Activated CD8-positive, alpha-beta memory T cell treated with anti-CD3 and anti-CD28 coated beads for 4 hours (primary cell): ENCODE measurements at regions not wholly inside any gene's neighbourhood (a gene's known extent, or its start where the extent isn't known, plus 50 kb on each side); places are given as distances from the start of the nearest gene placed in this dataset.
"Not testable (repeated sequence)": the region's sequence is repeated elsewhere in the genome, so short reads cannot be mapped to it uniquely, and the experiment has no call there.

ENCODE experiments used
- DNase-seq, 2 donors: peaks; one replicate each; pipeline ENCODE4 v3.0.0-alpha.2; 2020; ENCODE audit warnings: low read depth in 2 of 2

DNA sequence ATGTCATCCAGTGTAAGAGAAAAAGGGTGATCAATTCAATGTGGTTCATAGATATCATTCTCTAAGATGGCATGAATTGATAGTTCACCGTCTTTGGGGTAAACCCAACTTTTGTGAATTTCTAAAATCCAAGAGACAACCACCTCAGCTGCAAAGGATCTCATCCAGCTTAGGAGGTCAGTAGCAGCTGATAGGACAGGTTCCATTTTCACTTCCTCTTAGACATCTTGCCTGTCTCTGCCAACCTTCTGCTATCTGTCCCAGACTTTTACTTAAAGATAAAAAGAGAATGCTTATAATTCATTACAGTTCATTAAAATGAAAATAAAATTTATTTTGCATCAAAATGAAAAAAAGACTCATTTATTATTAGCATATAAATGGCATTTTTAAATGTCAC is 468.2 kb downstream of the XYLT1 start:
- DNase-seq: no peak

DNA sequence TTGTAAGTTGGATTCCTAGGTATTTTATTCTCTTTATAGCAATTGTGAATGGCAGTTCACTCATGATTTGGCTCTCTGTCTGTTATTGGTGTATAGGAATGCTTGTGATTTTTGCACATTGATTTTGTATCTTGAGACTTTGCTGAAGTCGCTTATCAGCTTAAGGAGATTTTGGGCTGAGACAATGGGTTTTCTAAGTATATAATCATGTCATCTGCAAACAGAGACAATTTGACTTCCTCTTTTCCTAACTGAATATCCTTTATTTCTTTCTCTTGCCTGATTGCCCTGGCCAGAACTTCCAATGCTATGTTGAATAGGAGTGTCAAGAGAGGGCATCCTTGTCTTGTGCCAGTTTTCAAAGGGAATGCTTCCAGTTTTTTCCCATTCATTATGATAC is 464.8 kb downstream of the XYLT1 start:
- DNase-seq: not testable (repeated sequence)

DNA sequence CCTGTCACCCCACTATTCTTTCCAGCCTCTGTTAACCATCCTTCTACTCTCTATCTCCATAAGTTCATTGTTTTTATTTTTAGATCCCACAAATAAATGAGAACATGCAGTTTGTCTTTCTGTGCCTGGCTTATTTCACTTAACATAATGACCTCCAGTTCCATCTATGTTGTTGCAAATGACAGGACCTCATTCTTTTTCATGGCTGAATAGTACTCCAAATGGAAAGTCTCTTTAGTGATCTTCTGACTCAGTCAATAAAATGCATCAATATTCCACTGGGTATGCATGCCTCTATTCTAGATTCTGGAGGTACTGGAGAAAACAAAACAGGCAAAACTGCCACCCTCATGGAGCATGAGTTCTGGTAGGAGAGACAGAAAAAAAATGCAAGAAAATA is 459.0 kb downstream of the XYLT1 start:
- no peak for DNase-seq

DNA sequence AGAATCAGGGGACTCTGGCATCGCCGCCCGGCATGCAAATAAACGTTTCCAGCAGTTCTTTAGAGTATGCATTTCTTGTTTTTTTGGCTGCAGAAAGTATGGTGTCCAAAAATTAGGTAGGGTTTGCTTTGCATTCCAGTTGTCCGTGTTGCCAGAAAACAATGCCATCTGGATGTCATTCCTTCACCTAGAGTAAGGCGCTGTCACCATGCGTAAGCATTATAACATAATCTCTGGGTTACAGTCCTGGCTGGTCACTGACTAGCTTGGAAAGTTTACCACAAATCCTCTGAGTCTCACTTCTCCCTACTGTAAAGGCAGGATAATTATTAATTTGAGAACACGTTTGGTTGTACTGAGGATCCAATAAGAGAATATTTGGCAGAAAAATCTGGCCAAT is 457.7 kb downstream of the XYLT1 start:
- DNase-seq: no peak

DNA sequence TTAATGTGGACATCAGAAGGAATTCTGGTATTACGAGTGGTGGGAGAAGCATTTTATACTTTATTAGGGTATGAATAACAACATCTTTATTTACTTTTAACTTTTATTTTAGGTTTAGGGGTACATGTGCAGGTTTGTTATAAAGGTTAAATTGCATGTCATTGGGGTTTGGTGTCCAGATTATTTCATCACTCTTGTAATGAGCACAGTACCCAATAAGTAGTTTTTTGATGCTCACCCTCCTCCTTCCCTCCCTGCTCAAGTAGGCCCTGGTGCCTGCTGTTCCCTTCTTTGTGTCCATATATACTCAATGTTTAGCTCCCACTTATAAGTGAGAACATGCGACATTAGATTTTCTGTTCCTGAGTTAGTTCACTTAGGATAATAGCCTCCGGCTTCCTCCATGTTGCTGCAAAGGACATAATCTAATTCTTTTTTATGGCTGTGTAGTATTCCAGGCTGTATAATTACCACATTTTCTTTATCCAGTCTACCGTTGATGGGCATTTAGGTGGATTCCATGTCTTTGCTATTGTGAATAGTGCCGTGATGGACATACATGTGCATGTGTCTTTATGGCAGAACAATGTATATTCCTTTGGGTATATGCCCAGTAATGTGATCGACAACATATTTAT is 456.2 kb downstream of the XYLT1 start:
- no peak for DNase-seq

DNA sequence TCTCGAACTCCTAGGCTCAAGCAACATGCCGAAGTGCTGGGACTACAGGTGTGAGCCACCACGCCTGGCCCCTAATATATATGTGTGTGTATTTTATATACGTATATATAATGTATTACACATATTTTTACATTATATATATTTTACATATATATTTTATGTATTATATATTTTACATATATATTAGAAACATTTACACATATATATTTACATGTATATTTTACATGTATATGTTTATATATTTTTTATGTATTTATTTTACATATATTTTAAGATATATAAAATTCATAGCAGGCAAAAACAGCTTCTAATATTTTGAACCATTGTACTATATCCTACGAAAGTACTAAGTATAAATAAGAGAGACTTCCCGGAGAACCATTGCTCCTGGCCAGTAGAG is 455.1 kb downstream of the XYLT1 start:
- DNase-seq: no peak

DNA sequence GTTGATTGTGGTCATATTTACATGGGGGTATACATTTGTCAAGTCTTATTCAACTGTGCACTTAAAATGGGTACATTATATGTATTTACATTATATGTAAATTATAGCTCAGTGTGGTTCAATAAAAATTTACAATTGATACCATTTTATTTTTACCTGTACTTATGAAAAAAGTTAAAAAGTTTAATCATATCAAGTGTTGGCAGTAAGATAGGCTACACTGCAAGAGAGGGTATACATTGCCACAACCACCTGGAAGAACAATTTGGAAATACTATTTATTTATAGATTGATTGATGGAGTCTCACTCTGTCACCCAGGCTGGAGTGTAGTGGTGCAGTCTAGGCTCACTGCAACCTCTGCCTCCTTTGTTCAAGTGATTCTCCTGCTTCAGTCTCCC is 453.3 kb downstream of the XYLT1 start:
- no peak for DNase-seq

DNA sequence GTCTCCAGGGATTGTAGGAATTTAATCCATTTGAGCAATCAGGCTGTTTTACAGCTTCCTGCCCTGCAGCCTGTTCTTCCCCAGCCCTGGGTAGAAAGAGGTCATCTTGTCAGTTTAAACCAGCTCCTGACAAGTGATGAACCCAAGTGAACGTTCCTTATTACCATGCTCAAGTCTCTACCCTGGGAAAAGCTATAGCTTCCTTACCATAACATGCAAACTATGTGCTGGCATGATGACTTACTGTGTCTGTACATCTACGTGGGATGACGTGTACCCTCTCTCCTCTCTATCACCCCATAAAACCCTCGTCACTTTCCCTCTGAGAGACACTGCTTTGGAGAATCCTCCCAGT is 452.2 kb downstream of the XYLT1 start:
- DNase-seq: no peak

DNA sequence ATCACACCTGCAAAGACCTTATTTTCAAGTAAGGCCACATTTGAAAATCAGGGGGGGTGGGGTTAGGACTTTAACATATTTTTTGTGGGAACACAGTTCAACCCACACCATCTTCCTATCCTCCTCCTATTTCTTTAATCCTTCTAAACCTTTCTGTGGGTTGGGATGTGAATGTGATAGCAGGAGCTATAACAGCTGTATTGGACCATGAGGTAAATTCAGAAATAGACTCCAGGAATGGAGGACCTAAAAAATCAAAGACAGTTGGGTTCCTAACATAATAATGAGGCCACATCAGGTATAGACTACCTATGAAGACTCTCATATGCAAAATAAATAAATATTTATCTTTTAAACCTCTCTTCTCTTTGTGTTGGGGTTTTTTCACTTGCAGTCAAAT is 451.4 kb downstream of the XYLT1 start:
- DNase-seq: no peak

DNA sequence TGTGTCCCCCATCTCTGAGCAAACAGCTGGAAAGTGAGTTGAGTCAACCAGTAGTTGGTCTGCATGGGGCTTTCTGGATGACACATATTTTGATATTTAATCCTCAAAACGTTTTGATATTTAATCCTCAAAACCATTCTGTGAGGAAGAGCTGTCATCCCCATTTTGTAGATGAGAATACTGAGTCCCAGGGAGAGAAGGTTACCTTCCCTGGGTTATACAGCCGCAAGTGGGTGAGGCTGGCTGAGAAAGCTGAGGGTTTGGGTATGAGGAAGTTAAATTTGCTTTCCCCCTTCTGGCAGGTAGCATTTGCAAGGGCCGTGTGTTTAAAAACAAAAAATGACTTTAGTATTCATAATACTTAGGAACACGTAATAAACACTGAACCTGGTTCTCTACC is 447.2 kb downstream of the XYLT1 start:
- DNase-seq: no peak

DNA sequence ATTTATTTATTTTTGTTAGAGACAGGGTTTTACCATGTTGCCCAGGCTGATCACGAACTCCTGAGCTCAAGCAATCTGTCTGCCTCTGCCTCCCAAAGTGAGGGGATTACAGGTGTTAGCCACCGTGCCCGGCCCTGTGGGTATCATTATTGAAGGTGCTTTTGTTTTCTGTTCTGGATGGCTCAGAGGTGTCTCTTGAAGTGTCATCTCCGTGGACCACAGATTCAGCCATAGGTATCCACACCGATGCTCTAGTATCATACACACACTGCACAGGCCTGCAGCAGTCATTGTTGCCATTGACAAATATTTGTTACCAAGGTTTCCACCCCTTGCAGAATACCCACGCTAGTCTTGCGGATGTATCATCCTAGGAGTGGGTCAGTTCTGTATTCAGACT is 446.2 kb downstream of the XYLT1 start:
- no peak for DNase-seq

DNA sequence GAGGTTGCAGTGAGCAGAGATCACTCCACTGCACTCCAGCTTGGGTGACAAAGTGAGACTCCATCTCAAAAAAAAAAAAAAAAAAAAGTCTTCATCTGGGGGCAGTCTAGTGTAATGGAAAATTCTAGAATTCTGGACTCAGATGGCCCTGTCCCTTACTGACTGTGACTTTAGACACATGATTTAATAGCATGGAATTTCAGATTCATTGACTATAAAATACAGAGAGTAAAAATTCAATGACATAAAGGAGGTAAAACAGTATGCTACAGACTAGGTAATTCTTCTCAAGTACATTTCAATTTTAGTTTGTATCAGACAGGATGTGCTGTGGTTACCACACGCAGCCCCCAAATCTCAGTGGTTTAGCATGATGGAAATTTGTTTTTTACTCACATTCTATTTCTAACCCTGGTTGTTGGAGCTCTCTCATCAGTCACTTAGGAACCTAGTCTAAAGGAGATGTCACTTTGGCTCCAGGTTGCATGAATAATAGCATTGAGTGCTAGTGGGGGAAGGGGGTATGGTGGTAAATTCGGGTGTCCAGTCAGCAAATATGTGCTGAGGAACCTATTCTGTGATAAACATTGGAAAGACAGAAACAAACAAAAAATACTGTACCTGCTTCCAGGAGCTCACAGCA is 444.0 kb downstream of the XYLT1 start:
- DNase-seq: peak; percentile 7 to 8

DNA sequence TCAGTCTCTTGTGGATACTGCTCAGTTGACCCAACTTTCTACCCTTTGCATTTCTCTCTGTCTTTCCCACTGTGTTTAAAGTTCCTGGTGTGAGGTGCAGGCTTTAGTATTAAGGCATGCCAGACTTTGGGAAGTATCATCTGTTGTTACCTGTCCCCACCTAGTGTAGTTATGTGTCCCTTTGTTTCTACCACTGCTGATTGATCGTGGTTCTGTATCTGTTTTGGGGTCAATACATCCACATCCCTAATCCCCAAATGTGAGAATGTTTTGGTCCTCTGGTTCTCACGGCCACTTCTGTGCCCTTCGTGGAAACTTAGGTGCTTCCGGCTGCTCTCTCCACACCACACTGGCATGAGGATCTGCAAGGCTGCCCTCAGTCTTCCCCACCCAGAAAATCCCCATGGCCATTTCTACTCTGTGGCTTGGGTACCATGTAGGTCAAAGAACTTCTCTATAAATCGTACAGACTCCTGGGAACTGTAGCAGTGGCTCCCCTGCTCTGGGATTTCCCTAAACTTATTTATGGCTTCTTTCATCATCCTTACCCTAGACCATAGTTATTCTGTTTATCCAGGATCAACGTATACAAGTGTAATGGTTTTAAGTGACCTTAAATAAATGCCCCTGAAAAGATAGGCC is 443.2 kb downstream of the XYLT1 start:
- no peak for DNase-seq

DNA sequence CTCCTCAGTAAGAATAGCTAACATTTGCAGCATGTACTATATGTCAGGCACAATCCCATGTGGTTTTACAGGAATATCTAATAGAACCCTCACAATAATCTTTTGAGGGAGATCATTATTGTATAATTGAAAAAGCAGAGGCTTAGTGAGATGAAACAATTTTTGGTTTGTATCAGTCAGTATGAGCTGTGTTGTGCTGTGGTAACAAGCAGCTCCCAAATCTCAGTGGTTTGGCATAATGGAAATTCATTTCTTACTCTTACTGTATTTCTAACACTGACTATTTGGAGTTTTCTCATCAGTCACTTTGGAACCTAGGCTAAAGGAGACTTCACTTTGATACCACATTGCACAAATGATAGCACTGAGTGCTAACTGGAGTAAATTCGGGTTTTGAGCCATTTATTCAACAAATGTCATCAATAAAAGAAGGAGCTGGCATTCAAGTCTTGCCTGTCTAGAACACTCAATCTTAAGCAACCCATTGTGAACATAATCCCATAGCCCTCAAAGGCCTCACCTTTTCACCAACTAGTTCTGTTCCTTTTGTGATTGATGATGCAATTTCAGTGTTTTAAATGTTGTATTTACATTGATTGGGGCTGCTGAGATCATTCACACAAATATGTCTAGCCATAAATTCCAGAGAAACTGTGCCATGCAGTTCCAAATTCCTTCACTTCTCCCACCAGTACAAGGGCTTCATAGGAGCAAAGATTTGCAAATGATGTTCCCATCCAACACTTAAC is 441.0 kb downstream of the XYLT1 start:
- no peak for DNase-seq

DNA sequence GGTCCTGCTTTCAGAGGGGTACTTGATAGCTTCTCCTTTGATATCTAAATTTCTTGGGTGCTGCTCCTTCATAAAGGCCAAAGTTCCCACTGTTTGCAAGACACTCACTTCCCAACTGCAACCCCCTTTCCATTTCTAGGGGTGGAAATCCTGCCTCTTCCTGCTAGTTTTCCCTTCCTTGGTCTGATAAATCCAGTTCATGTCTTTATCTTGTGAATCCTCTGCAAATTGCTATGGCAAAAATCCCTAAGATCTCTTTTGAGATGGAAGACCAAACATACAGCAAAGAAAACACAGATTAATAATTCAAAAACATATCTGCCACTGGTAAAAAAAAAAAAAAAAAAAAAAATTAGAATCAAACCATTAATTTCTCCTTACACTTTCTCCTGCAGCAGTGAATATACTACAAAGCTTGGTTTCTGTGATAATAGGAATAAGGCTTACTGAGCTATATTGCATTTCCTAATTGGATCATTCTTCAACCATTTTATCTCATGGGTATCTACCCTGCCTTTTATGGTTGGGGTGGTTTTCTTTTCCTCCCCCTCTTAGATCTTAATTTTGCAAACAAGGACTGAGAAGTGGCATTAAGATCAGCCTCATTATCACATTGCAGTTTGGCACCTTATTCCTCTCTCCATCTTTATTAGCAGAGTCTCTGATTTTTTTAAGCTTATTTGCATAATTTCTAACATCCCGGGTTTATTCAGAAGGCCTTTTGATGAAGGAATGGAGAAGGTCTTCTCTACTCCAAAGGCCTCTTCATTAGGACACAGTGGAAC is 439.1 kb downstream of the XYLT1 start:
- DNase-seq: no peak

DNA sequence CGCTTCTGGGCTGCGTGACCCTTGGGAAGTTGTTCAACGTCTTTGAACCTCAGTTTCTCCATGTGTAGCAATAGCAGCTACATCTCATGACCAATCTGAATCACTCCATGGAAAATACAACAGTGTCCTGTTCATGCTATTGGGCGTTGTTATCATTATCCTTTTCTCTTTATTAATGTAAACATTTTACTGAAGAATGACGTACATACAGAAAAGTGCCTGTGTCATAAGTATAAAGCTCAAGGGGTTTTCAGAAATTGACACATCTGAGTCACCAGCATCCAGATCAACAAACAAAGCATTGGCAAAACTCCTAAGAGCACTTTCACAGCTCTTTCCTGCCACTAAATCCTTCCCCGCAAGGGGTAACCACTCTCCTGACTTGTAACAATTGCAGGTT is 438.4 kb downstream of the XYLT1 start:
- DNase-seq: no peak

DNA sequence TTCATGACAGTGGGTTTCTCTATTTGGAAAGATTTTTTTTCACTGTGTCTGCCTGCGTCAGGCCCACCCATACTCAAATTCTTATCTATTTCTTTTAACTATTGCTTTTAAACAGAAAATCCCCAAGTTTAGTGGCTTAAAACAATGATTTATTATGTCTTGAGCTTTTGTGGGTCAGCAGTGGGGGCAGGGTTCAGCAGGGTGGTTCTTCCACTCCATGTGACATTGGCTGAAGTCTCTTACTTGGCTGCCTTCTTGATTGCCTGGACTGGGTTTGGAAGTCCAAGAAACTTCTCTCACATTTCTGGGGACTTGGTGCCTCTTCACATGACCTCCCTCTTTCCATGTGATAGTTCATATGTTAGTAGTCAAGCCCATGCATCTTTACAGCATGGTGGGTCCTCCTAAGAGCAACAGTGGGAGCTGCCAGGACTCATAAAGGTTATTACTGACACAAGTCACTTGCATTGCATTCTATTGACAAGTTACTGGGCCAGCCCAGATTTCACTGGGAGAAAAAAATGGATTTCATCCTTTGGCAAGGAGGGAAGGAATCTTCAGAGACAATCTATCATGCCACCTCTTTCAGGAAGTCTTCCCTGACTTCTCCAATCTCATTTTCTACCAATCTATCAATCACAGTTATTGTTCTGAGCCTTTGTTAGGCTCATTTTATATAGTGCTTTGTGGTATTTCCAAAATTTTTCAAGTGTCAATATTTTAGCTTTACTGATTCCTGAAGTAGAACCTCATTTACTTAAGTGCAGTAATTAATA is 436.1 kb downstream of the XYLT1 start:
- no peak for DNase-seq

DNA sequence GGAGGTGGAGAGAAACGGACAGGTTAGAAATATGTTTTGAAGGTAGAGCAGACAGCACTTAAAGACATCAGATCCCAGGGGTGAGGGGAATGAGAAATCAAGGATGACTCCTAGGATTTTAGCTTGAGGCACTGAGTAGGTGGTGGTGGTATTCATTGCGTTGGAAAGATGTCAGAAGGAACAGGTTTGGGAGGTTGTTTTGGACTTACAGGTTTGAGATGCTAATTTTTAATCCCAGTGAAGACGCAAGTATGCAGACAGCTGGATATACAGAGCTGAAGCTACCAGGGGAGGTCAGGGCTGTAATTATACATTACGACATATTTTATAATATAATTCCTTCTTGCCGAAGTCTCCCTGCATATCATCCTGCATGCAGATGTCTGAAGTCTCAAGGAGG is 433.3 kb downstream of the XYLT1 start:
- no peak for DNase-seq

DNA sequence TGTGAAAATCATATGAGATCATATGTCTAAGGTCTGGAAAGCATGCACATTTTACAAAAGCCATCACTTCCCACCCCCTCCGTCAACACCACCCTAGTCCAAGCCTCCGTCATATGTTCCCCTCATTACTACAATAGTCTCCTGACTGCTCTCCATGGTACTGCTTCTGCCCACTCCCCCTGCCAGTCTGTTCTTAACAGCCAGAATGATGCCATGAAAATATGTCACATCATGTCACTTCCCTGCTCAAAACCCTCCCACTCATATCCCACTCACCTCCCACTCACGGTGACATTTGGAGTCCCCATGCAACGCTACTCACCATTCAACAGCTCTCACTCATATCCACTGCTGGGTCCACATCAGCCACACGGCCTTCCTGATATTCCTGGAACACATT is 432.3 kb downstream of the XYLT1 start:
- no peak for DNase-seq

DNA sequence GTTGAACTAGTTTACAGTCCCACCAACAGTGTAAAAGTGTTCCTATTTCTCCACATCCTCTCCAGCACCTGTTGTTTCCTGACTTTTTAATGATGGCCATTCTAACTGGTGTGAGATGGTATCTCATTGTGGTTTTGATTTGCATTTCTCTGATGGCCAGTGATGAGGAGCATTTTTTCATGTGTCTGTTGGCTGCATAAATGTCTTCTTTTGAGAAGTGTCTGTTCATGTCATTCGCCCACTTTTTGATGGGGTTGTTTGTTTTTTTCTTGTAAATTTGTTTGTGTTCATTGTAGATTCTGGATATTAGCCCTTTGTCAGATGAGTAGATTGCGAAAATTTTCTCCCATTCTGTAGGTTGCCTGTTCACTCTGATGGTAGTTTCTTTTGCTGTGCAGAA is 421.7 kb downstream of the XYLT1 start:
- not testable (repeated sequence) for DNase-seq

DNA sequence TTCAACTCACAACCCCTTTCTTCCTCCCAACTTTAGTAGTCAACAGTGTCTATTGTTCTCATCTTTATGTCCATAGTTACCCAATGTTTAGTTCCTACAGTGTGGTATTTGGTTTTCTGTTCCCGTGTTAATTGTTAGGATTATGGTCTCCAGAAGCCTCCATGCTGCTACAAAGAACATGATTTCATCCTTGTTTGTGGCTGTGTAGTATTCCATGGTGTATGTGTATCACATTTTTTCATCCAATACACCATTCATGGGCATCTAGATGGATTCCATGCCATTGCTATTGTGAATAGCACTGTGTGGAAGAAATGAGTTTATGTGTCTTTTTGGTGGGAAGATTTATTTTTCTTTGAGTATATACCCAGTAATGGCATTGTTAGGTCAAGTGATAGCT is 420.3 kb downstream of the XYLT1 start:
- no peak for DNase-seq
